Thyroid gland (tissue), 4 donors: ENCODE measurements at regions not wholly inside any gene's neighbourhood (a gene's known extent, or its start where the extent isn't known, plus 50 kb on each side); places are given as distances from the start of the nearest gene placed in this dataset.
"Not testable (repeated sequence)": the region's sequence is repeated elsewhere in the genome, so short reads cannot be mapped to it uniquely, and the experiment has no call there.

Experiments used
- CTCF ChIP-seq, 6 experiments: fragments of 200-600 bp in 3 of 6; fragments of 450-650 bp in 3 of 6; sonication (generic) in 3 of 6; IDR thresholded peaks; one replicate each; pipeline ENCODE4 v1.5.1; 2016 to 2019; ENCODE audit warnings: antibody characterized with exemption in 6 of 6, mild to moderate bottlenecking in 2 of 6, inconsistent platforms in 1 of 6, moderate library complexity in 1 of 6
- POLR2A ChIP-seq, 2 donors: fragments of 450-650 bp; IDR thresholded peaks; one replicate each; pipeline ENCODE4 v1.6.1; 2017; ENCODE audit warnings: antibody characterized with exemption in 2 of 2, mild to moderate bottlenecking in 2 of 2, moderate library complexity in 1 of 2

GRCh38 chr16:13385156-13386040 is 484.0 kb downstream of the SHISA9 start:
- not testable (repeated sequence) for TF ChIP-seq CTCF, POLR2A (IDR thresholded peaks at IDR 0.05)
